Neural cell (in vitro differentiated cells): ENCODE measurements at regions not wholly inside any gene's neighbourhood (a gene's known extent, or its start where the extent isn't known, plus 50 kb on each side); places are given as distances from the start of the nearest gene placed in this dataset.

Experiments used
- H2AFZ ChIP-seq: fragments of 200-600, 300-800 bp; sonication (generic), shearing (Covaris generic); 2 replicates; pipeline ENCODE4 v1.6.0; 2014; ENCODE audit warnings: low read depth, mild to moderate bottlenecking, antibody characterized with exemption, low read length, moderate library complexity
- H3F3A ChIP-seq: fragments of 200-600 bp; shearing (Covaris generic); 2 replicates; pipeline ENCODE4 v1.6.1; 2016; ENCODE audit warnings: mild to moderate bottlenecking, moderate library complexity, mixed read lengths, antibody characterized with exemption, low read length; ENCODE audit not compliant: insufficient read depth, poor library complexity, severe bottlenecking
- H3K27ac ChIP-seq: fragments of 200-600, 300-800 bp; sonication (generic), shearing (Covaris generic); 2 replicates; pipeline ENCODE4 v1.5.1; 2014; ENCODE audit warnings: mild to moderate bottlenecking, low read length, moderate library complexity
- H3K27me3 ChIP-seq: fragments of 300-800, 200-600 bp; sonication (generic), shearing (Covaris generic); 2 replicates; pipeline ENCODE4 v1.6.0; 2014; ENCODE audit warnings: mild to moderate bottlenecking, low read depth, low read length, moderate library complexity; ENCODE audit not compliant: insufficient read depth
- H3K36me3 ChIP-seq: fragments of 300-800, 200-600 bp; sonication (generic), shearing (Covaris generic); 2 replicates; pipeline ENCODE4 v1.5.1; 2014; ENCODE audit warnings: mild to moderate bottlenecking, antibody characterized with exemption, low read length, moderate library complexity; ENCODE audit not compliant: insufficient read depth
- H3K4me2 ChIP-seq: fragments of 300-800, 200-600 bp; sonication (generic), shearing (Covaris generic); 2 replicates; pipeline ENCODE4 v1.6.0; 2014; ENCODE audit warnings: mild to moderate bottlenecking, low read length
- H3K4me3 ChIP-seq: fragments of 300-800, 200-600 bp; sonication (generic), shearing (Covaris generic); 2 replicates; pipeline ENCODE4 v1.5.1; 2014; ENCODE audit warnings: mild to moderate bottlenecking, low read length, moderate library complexity
- H3K79me2 ChIP-seq: fragments of 200-600 bp; shearing (Covaris generic); replicated peaks from 2 replicates; pipeline ENCODE4 v1.6.0; 2014; ENCODE audit warnings: mild to moderate bottlenecking, low read length, moderate library complexity; ENCODE audit not compliant: insufficient read depth
- H3K9ac ChIP-seq: fragments of 300-800, 200-600 bp; sonication (generic), shearing (Covaris generic); 2 replicates; pipeline ENCODE4 v1.6.1; 2016; ENCODE audit warnings: mild to moderate bottlenecking, low read length, mixed read lengths
- H3K9me2 ChIP-seq: fragments of 200-600 bp; shearing (Covaris generic); 2 replicates; pipeline ENCODE4 v1.6.1; 2016; ENCODE audit warnings: mild to moderate bottlenecking, low read length, mixed read lengths; ENCODE audit not compliant: insufficient read depth
- H3K9me3 ChIP-seq: fragments of 200-600, 300-800 bp; sonication (generic), shearing (Covaris generic); 2 replicates; pipeline ENCODE4 v1.6.1; 2016; ENCODE audit warnings: mild to moderate bottlenecking, mixed run types, low read length, moderate library complexity, mixed read lengths
- H4K20me1 ChIP-seq: fragments of 200-600 bp; shearing (Covaris generic); 2 replicates; pipeline ENCODE4 v1.6.1; 2016; ENCODE audit warnings: mild to moderate bottlenecking, mixed run types; ENCODE audit not compliant: insufficient read depth
- CTCF ChIP-seq: fragments of 450-650 bp; IDR thresholded peaks from 2 replicates; pipeline ENCODE4 v1.5.1; 2014; ENCODE audit warnings: antibody characterized with exemption, mild to moderate bottlenecking, moderate library complexity; ENCODE audit not compliant: poor library complexity, severe bottlenecking
- EP300 ChIP-seq: fragments of 450-650 bp; conservative IDR thresholded peaks from 2 replicates; pipeline ENCODE4 v1.6.1; 2014; ENCODE audit warnings: antibody characterized with exemption, mild to moderate bottlenecking, moderate library complexity; ENCODE audit not compliant: poor library complexity, severe bottlenecking
- EZH2 ChIP-seq: fragments of 200-600, 300-800 bp; shearing (Covaris generic), sonication (generic); IDR thresholded peaks from 2 replicates; pipeline ENCODE4 v1.6.1; 2014; ENCODE audit warnings: antibody characterized with exemption, low read length, borderline replicate concordance, mild to moderate bottlenecking; ENCODE audit not compliant: insufficient read depth, poor library complexity, severe bottlenecking
- MXI1 ChIP-seq: fragments of 450-650 bp; conservative IDR thresholded peaks from 2 replicates; pipeline ENCODE4 v1.6.1; 2014; ENCODE audit warnings: antibody characterized with exemption, mild to moderate bottlenecking; ENCODE audit not compliant: poor library complexity, severe bottlenecking
- POLR2AphosphoS5 ChIP-seq: IDR thresholded peaks from 2 replicates; pipeline ENCODE4 v1.6.1; 2012
- RAD21 ChIP-seq: fragments of 450-650 bp; conservative IDR thresholded peaks from 2 replicates; pipeline ENCODE4 v1.6.1; 2014; ENCODE audit warnings: antibody characterized with exemption, mild to moderate bottlenecking, moderate library complexity
- SMC3 ChIP-seq: fragments of 450-650 bp; conservative IDR thresholded peaks from 2 replicates; pipeline ENCODE4 v1.6.1; 2014; ENCODE audit warnings: antibody characterized with exemption, mild to moderate bottlenecking, moderate library complexity; ENCODE audit not compliant: poor library complexity
- TAF1 ChIP-seq: IDR thresholded peaks from 2 replicates; pipeline ENCODE4 v1.6.1; 2012; ENCODE audit warnings: low read depth
- TF ChIP-seq, protein P1 (sequence below): IDR thresholded peaks from 2 replicates; pipeline ENCODE4 v1.6.1; 2012; ENCODE audit warnings: borderline replicate concordance

DNA sequence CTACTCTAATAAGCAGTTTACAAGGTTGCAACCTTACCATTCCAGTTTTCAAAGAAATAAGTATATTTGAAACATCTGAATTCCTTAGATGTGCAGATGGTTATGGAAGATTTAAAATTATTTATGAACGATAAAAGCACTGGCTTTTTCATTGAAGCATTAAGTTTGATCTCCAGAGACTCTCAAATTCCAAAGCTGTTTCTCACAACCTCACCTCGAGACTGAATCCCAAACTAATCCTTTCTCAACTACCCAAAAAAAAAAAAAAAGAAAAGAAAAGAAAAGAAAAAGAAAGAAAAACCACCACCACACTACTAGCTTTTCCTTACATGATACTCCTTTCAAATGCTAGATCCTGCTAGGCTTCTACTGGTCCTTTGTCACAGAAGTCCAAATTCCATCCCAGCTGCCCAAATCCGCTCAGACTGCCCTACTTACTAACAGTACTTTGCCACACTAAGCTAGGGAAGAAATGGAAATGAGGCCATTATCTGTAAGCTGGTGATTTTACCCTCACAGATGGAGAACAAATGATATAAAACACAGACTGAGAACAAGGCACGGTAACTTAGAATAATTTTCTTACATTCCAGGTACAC lies 100.6 kb upstream of the CDK1 start:
- Histone ChIP-seq H3K9me2 (no peaks in the 10 kb centered on the region), H3F3A (no peaks in the 10 kb centered on the region), H3K79me2 (no peaks in the 10 kb centered on the region), H3K4me3 (no peak overlapping the region), H3K36me3 (no peaks in the 10 kb centered on the region), H3K27me3 (no peaks in the 10 kb centered on the region), H4K20me1 (no peaks in the 10 kb centered on the region), H3K4me2 (no peak overlapping the region), H3K27ac (no peak overlapping the region), H3K9ac (no peak overlapping the region), H3K9me3 (no peaks in the 10 kb centered on the region), H2AFZ (no peak overlapping the region)
- no peak for TF ChIP-seq EP300
- no peak for TF ChIP-seq POLR2AphosphoS5
- no peak for TF ChIP-seq MXI1
- no peak for TF ChIP-seq TAF1
- no peak for TF ChIP-seq CTCF
- TF ChIP-seq RAD21 = no peak
- TF ChIP-seq, protein P1, sequence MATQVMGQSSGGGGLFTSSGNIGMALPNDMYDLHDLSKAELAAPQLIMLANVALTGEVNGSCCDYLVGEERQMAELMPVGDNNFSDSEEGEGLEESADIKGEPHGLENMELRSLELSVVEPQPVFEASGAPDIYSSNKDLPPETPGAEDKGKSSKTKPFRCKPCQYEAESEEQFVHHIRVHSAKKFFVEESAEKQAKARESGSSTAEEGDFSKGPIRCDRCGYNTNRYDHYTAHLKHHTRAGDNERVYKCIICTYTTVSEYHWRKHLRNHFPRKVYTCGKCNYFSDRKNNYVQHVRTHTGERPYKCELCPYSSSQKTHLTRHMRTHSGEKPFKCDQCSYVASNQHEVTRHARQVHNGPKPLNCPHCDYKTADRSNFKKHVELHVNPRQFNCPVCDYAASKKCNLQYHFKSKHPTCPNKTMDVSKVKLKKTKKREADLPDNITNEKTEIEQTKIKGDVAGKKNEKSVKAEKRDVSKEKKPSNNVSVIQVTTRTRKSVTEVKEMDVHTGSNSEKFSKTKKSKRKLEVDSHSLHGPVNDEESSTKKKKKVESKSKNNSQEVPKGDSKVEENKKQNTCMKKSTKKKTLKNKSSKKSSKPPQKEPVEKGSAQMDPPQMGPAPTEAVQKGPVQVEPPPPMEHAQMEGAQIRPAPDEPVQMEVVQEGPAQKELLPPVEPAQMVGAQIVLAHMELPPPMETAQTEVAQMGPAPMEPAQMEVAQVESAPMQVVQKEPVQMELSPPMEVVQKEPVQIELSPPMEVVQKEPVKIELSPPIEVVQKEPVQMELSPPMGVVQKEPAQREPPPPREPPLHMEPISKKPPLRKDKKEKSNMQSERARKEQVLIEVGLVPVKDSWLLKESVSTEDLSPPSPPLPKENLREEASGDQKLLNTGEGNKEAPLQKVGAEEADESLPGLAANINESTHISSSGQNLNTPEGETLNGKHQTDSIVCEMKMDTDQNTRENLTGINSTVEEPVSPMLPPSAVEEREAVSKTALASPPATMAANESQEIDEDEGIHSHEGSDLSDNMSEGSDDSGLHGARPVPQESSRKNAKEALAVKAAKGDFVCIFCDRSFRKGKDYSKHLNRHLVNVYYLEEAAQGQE = no peak

DNA sequence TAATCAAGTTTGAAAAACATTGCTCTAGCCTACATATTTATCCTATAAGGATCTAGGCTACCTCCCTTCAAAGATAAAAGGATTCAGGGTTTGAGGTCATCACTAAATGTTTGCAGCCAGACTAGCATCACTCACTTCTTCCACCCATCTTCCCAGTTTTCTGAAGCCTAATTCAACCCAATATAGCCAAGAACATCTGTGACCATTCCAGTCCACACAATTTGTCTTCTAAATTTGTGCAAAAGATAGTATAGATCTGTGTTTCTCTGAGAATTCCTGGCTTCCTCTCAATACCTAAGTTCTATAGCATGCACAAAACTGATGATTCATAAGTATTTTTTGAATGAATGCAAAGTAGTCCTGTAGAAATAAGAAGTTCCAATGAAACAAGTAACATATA lies 103.0 kb upstream of the CDK1 start:
- no peak overlapping the region for H2AFZ ChIP-seq
- H3F3A ChIP-seq = no peaks in the 10 kb centered on the region
- H3K27ac ChIP-seq = no peak overlapping the region
- no peaks in the 10 kb centered on the region for H4K20me1 ChIP-seq
- no peaks in the 10 kb centered on the region for H3K79me2 ChIP-seq
- TF ChIP-seq, protein P1 = no peak
- TF ChIP-seq TAF1 (no peak), POLR2AphosphoS5 (no peak), CTCF (no peak), SMC3 (no peak), RAD21 (no peak), EZH2 (no peak), EP300 (no peak), MXI1 (no peak)
- H3K9me2 ChIP-seq = no peaks in the 10 kb centered on the region
- H3K9ac ChIP-seq = no peak overlapping the region
- no peaks in the 10 kb centered on the region for H3K36me3 ChIP-seq
- no peaks in the 10 kb centered on the region for H3K9me3 ChIP-seq
- no peak overlapping the region for H3K4me2 ChIP-seq
- no peak overlapping the region for H3K4me3 ChIP-seq
- no peaks in the 10 kb centered on the region for H3K27me3 ChIP-seq
